ENCODE measurements at regions not wholly inside any gene's neighbourhood (a gene's known extent, or its start where the extent isn't known, plus 50 kb on each side); places are given as distances from the start of the nearest gene placed in this dataset.

DNA sequence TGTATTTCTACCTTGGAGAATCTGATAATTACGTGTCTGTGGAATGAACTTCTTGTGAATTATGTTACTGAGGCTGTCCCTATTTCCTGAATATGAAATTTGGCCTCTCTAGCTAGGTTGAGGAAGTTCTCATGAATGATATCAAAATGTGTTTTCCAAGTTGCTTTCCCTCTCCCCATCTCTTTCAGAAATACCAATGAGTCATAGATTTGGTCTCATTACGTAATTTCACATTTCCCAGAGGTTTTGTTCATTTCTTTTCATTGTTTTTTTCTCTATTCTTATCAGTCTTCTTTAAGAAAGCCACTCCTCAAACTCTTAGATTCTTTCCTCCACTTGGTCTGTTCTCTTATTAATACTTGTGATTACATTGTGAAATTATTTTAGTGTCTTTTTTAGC, 923.8 kb upstream of the CDH9 start:
- no peak overlapping the region for H2BK5ac ChIP-seq (ENCODE audit: low read depth, low read length)
- H3K23ac ChIP-seq (ENCODE audit: insufficient read length), result no peak overlapping the region
- TF ChIP-seq RAD21 (IDR thresholded peaks at IDR 0.05 in 1 of 2, conservative IDR thresholded peaks at IDR 0.05 in 1 of 2; ENCODE audit: low read depth in 2 of 2, low read length in 2 of 2), result no peak
- TF ChIP-seq, protein P1, sequence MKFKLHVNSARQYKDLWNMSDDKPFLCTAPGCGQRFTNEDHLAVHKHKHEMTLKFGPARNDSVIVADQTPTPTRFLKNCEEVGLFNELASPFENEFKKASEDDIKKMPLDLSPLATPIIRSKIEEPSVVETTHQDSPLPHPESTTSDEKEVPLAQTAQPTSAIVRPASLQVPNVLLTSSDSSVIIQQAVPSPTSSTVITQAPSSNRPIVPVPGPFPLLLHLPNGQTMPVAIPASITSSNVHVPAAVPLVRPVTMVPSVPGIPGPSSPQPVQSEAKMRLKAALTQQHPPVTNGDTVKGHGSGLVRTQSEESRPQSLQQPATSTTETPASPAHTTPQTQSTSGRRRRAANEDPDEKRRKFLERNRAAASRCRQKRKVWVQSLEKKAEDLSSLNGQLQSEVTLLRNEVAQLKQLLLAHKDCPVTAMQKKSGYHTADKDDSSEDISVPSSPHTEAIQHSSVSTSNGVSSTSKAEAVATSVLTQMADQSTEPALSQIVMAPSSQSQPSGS (IDR thresholded peaks at IDR 0.05; ENCODE audit: low read length), result no peak
- TF ChIP-seq YY1 (IDR thresholded peaks at IDR 0.05; ENCODE audit: low read depth, low read length), result no peak
- no peak overlapping the region for H3K9ac ChIP-seq (replicated peaks in 1 of 4; ENCODE audit: extremely low read depth in 1 of 4, low read depth in 3 of 4, low read length in 3 of 4)
- no peak overlapping the region for H2BK20ac ChIP-seq (ENCODE audit: low read length)
- no peak overlapping the region for H2BK120ac ChIP-seq (replicated peaks; ENCODE audit: low read depth, low read length)
- ChIA-PET POLR2A (ENCODE audit: partially characterized antibody) (no interaction called here), CTCF (ENCODE audit: partially characterized antibody) (no interaction called here)
- peaks cover 0 to 2% (median 0%) of the 10 kb centered on the region in 4 experiments; a peak in 1 of 8 replicates for H3K36me3 ChIP-seq (ENCODE audit: control insufficient read depth in 2 of 4, insufficient read depth in 4 of 4, low read length in 3 of 4)
- H3K14ac ChIP-seq (ENCODE audit: insufficient read length), result no peak overlapping the region
- H3K27me3 ChIP-seq (replicated peaks in 1 of 4; ENCODE audit: control insufficient read depth in 3 of 4, extremely low read depth in 1 of 4, insufficient read depth in 3 of 4, low read length in 3 of 4), result no peaks in the 10 kb centered on the region
- no peak overlapping the region for H2AK5ac ChIP-seq (ENCODE audit: low read depth, low read length)
- H2BK15ac ChIP-seq (ENCODE audit: low read length), result no peak overlapping the region
- no peaks in the 10 kb centered on the region for H3K23me2 ChIP-seq (ENCODE audit: low read depth, low read length)
- H3K9me3 ChIP-seq (ENCODE audit: insufficient read depth in 2 of 2, low read depth in 1 of 2, low read length in 1 of 2), result peaks cover 9 to 12% of the 10 kb centered on the region in 2 experiments; a peak in 3 of 4 replicates
- H2BK12ac ChIP-seq (ENCODE audit: low read depth, low read length), result no peak overlapping the region
- H4K20me1 ChIP-seq (replicated peaks in 1 of 2; ENCODE audit: control insufficient read depth in 1 of 2, insufficient read depth in 2 of 2, low read length in 2 of 2), result no peaks in the 10 kb centered on the region
- no peaks in the 10 kb centered on the region for H3K79me2 ChIP-seq (ENCODE audit: control insufficient read depth in 1 of 2, insufficient read depth in 2 of 2, low read length in 2 of 2)
- no peaks in the 10 kb centered on the region for H3K4me1 ChIP-seq (replicated peaks in 1 of 4; ENCODE audit: control insufficient read depth in 3 of 4, insufficient read depth in 4 of 4, low read length in 3 of 4)
- no peak overlapping the region for H3K4me2 ChIP-seq (ENCODE audit: insufficient read depth in 1 of 2, low read depth in 2 of 2, low read length in 2 of 2)
- no peaks in the 10 kb centered on the region for H3K79me1 ChIP-seq (ENCODE audit: low read depth, low read length)
- H3K4ac ChIP-seq (replicated peaks; ENCODE audit: insufficient read length, low read depth, low read length), result no peak overlapping the region
- DNase-seq (ENCODE audit: low read depth in 1 of 2, low spot score in 2 of 2) (no peak), FAIRE-seq (no peak)
- no peak overlapping the region for H4K8ac ChIP-seq (ENCODE audit: extremely low read depth, insufficient read depth, low read length)
- no peak overlapping the region for H4K5ac ChIP-seq (ENCODE audit: insufficient read length, low read depth, low read length)
- H4K91ac ChIP-seq (replicated peaks; ENCODE audit: insufficient read length, low read length), result no peak overlapping the region
- H3K27ac ChIP-seq (ENCODE audit: low read depth, low read length), result no peak overlapping the region
- WGBS, 2 experiments (ENCODE audit: extremely low coverage in 1 of 2, insufficient coverage in 1 of 2, insufficient read length in 1 of 2, insufficient replicate concordance in 2 of 2, low coverage in 1 of 2, low lambda C conversion rate in 2 of 2, missing lambda C conversion rate in 1 of 2), result 88% methylated on average over 2 of the region's 2 CpGs; no CpG with 5 or more reads in 1 of the 2 experiments
- no peak overlapping the region for H3K4me3 ChIP-seq (ENCODE audit: extremely low read depth in 1 of 4, insufficient read depth in 2 of 4, low read depth in 3 of 4, low read length in 4 of 4)
- H2AFZ ChIP-seq (ENCODE audit: low read length), result no peak overlapping the region
- no peak overlapping the region for H3K56ac ChIP-seq (replicated peaks; ENCODE audit: insufficient read length, low read depth, low read length)
- no peak overlapping the region for H3K18ac ChIP-seq (ENCODE audit: extremely low read depth, low read length)

Measured in H1 (cell line).